ENCODE measurements at regions not wholly inside any gene's neighbourhood (a gene's known extent, or its start where the extent isn't known, plus 50 kb on each side); places are given as distances from the start of the nearest gene placed in this dataset.
"Not testable (repeated sequence)": the region's sequence is repeated elsewhere in the genome, so short reads cannot be mapped to it uniquely, and the experiment has no call there.

DNA sequence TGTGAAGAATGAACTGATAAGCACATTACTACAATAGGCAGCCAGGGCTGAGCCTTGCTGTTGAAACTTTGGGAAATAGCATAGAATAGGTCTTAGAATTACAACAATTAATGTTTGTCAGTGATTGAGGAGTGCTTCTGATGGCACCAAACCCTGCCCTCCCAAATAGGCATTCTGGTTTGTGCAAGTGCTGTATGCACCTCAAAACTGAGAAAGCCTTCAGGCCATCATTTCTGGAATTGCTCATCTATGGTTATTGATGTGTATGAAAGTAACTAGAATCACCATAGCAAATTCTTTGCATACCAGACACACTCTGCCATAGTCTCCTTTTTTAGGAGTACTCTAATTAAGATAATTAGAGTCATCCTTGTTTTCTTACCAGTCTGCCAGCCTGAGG is 585.0 kb upstream of the MBL2 start:
- TF ChIP-seq POLR2A (IDR thresholded peaks at IDR 0.05): no peak
- TF ChIP-seq, protein P1, sequence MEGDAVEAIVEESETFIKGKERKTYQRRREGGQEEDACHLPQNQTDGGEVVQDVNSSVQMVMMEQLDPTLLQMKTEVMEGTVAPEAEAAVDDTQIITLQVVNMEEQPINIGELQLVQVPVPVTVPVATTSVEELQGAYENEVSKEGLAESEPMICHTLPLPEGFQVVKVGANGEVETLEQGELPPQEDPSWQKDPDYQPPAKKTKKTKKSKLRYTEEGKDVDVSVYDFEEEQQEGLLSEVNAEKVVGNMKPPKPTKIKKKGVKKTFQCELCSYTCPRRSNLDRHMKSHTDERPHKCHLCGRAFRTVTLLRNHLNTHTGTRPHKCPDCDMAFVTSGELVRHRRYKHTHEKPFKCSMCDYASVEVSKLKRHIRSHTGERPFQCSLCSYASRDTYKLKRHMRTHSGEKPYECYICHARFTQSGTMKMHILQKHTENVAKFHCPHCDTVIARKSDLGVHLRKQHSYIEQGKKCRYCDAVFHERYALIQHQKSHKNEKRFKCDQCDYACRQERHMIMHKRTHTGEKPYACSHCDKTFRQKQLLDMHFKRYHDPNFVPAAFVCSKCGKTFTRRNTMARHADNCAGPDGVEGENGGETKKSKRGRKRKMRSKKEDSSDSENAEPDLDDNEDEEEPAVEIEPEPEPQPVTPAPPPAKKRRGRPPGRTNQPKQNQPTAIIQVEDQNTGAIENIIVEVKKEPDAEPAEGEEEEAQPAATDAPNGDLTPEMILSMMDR (IDR thresholded peaks at IDR 0.05): no peak
- Histone ChIP-seq H3K27me3 (no peaks in the 10 kb centered on the region), H3K27ac (no peak overlapping the region), H3K4me1 (no peaks in the 10 kb centered on the region), H3K4me3 (no peak overlapping the region), H3K36me3 (no peaks in the 10 kb centered on the region), H3K9me3 (no peaks in the 10 kb centered on the region)
- intact Hi-C loops (cut with DNase I): no loop called here
- DNase-seq (no peak), ATAC-seq (no peak)

DNA sequence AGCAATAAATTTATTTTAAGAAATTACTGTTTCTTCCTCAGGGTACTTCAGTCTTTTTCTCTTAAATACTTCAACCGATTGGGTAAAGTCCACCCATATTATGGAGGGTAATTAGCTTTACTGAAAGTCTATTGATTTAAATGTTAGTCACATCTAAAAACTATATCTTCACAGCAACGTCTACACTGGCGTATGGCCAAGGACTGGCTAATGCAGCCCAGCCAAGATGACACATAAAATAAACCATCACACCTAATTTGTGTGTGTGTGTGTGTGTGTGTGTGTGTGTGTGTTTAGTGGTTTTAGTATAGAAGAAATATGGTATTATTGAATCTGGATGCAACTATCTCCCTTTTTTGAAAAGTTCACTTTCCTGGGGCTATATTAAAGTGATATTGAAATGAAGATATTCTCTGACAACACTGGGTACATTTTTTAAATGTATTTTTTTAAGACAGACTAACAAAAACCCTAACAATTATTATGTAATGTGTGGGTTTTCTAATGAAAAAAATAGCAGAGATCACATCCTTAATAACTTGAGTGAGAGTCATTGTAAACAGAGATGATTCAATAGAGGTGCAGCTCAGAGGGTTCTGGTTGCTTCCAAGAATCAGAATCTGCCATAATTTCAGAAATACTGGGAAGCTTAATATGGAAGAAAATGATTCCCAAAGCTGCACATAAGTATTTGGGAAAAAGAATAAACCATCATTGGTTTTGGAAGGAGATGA is 584.2 kb upstream of the MBL2 start:
- Histone ChIP-seq H3K9me3 (no peaks in the 10 kb centered on the region), H3K27me3 (no peaks in the 10 kb centered on the region), H3K36me3 (no peaks in the 10 kb centered on the region), H3K27ac (no peak overlapping the region), H3K4me3 (no peak overlapping the region), H3K4me1 (no peaks in the 10 kb centered on the region)
- no peak for ATAC-seq
- intact Hi-C loops (cut with DNase I): no loop called here
- no peak for DNase-seq
- no peak for TF ChIP-seq POLR2A (IDR thresholded peaks at IDR 0.05)
- TF ChIP-seq, protein P1 (IDR thresholded peaks at IDR 0.05): no peak
- 58 to 67% (median 66%) methylated on average over 3 of the region's 3 CpGs for WGBS, 4 donors

DNA sequence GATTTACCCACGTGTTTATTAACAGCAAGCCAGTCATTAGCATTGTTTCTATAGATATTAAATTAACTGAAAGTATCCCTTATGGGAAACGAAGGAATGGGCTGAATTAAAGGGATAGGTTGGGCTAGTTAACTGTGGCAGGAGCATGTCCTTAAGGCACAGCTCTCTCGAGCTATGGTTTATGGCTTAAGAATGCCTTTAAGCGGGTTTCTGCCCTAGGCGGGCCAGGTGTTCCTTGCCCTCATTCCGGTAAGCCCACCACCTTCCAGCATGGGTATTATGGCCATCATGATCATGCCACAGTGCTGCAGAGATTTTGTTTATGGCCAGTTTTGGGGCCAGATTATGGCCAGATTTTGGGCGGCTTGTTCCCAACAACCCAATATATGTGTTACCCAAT is 569.9 kb upstream of the MBL2 start:
- ATAC-seq; H3K27ac ChIP-seq; intact Hi-C loops (cut with DNase I); DNase-seq; H3K27me3 ChIP-seq; H3K4me3 ChIP-seq; H3K9me3 ChIP-seq; H3K4me1 ChIP-seq; H3K36me3 ChIP-seq: not testable (repeated sequence)
- 84 to 93% (median 88%) methylated on average over 7 of the region's 7 CpGs for WGBS, 4 donors

DNA sequence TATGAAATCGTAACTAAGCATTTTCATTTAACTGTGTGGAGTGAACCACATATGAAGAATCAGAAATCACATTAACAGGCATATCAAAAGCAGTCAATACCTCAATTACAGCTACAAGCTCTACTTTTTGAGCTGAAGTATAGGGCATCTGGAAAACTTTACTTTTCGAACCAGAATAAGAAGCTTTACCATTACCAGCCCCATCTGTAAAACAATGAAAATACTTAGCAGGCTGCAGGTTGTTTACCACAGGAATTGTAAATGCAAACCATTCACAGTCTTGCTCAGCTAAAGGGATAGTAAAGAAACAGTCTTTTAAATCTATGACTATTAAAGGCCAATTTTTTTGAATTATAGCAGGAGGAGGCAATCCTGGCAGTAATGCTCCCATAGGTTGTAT is 565.6 kb upstream of the MBL2 start:
- H3K4me1 ChIP-seq, H3K27ac ChIP-seq, H3K27me3 ChIP-seq, H3K36me3 ChIP-seq, H3K4me3 ChIP-seq, ATAC-seq, DNase-seq: not testable (repeated sequence)
- peaks cover 0 to 36% (median 14%) of the 10 kb centered on the region in 12 donors for H3K9me3 ChIP-seq
- WGBS, 4 donors: 57 to 70% (median 60%) methylated on average over 2 of the region's 2 CpGs
- intact Hi-C loops (cut with DNase I): loop anchor here in 1 of 10 donors (10.0 kb wide), 1 partner anchor 57 kb away; no protein-coding TSS in a partner anchor

DNA sequence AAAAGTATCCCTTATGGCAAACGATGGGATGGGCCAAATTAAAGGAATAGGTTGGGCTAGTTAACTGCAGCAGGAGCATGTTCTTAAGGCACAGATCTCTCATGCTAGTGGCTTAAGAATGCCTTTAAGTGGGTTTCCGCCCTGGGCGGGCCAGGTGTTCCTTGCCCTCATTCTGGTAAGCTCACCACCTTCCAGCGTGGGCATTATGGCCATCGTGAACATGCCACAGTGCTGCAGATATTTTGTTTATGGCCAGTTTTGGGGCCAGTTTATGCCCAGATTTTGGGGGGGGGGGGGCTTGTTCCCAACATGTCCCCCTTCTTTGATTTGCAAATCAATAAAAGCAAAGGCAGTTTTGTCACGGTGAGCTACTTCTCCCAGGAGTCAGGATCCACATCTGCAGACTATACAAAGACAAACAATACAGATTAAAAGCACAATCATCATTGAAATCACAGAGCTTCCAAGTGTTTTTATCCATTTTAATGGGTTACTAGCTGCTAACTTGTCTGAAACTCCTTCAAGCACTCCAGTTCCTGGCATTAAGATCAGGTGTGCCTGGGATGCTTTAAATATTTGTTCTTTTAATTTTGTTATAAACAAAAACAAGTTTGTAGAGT is 563.3 kb upstream of the MBL2 start:
- not testable (repeated sequence) for H3K36me3 ChIP-seq, H3K27ac ChIP-seq, DNase-seq, ATAC-seq, H3K4me3 ChIP-seq, H3K27me3 ChIP-seq, H3K4me1 ChIP-seq
- H3K9me3 ChIP-seq: peaks cover 0 to 36% (median 14%) of the 10 kb centered on the region in 12 donors
- WGBS, 4 donors: 85 to 93% (median 90%) methylated on average over 6 of the region's 6 CpGs
- intact Hi-C loops (cut with DNase I): loop anchor here in 1 of 10 donors (10.0 kb wide), 1 partner anchor 59 kb away; no protein-coding TSS in a partner anchor

Data from heart left ventricle (tissue), 16 donors.